Heart left ventricle (tissue), 16 donors: ENCODE measurements at regions not wholly inside any gene's neighbourhood (a gene's known extent, or its start where the extent isn't known, plus 50 kb on each side); places are given as distances from the start of the nearest gene placed in this dataset.

Experiments
- ATAC-seq, 4 donors: fragments of 200-7000 bp; cut with Tn5 transposase; one replicate each; pipeline ENCODE4 v1.9.1; 2020 to 2022; ENCODE audit warnings: moderate library complexity in 4 of 4, mild to moderate bottlenecking in 3 of 4, moderate number of reproducible peaks in 1 of 4
- DNase-seq, 5 donors: peaks; one replicate each; pipeline ENCODE4 v3.0.0-alpha.2; 2020
- H3K27ac ChIP-seq, 12 donors: fragments of 200-600 bp; sonication (generic) in 4 of 12; one replicate each; pipeline versions ENCODE4 v1.5.0 to v1.8.0; 2016 to 2022; ENCODE audit warnings: mild to moderate bottlenecking in 2 of 12
- H3K27me3 ChIP-seq, 9 donors: fragments of 200-600 bp; sonication (generic) in 2 of 9; one replicate each; pipeline versions ENCODE4 v1.5.1 to v1.8.0; 2016 to 2022; ENCODE audit warnings: mild to moderate bottlenecking in 3 of 9
- H3K36me3 ChIP-seq, 9 donors: fragments of 200-600 bp; sonication (generic) in 2 of 9; one replicate each; pipeline versions ENCODE4 v1.5.0 to v1.8.0; 2018 to 2022; ENCODE audit warnings: mild to moderate bottlenecking in 2 of 9
- H3K4me1 ChIP-seq, 12 donors: fragments of 200-600 bp; sonication (generic) in 4 of 12; one replicate each; pipeline versions ENCODE4 v1.5.0 to v1.8.0; 2016 to 2022; ENCODE audit warnings: mild to moderate bottlenecking in 3 of 12
- H3K4me3 ChIP-seq, 12 donors: fragments of 200-600 bp; sonication (generic) in 4 of 12; one replicate each; pipeline versions ENCODE4 v1.5.0 to v1.8.0; 2017 to 2022; ENCODE audit warnings: mild to moderate bottlenecking in 9 of 12, moderate library complexity in 4 of 12
- H3K9me3 ChIP-seq, 12 donors: fragments of 200-600 bp; sonication (generic) in 4 of 12; one replicate each; pipeline versions ENCODE4 v1.5.0 to v1.8.0; 2016 to 2022; ENCODE audit warnings: mild to moderate bottlenecking in 1 of 12
- CTCF ChIP-seq, 12 donors: fragments of 200-600 bp; sonication (generic) in 4 of 12; IDR thresholded peaks; one replicate each; pipeline versions ENCODE4 v1.5.0 to v1.8.0; 2018 to 2022; ENCODE audit warnings: antibody characterized with exemption in 12 of 12, mild to moderate bottlenecking in 5 of 12
- POLR2A ChIP-seq, 2 donors: fragments of 450-650 bp; IDR thresholded peaks; one replicate each; pipeline ENCODE4 v1.6.1; 2017; ENCODE audit warnings: antibody characterized with exemption in 2 of 2, mild to moderate bottlenecking in 2 of 2, moderate library complexity in 2 of 2
- WGBS, 4 donors: extraction: QIAGEN DNeasy Blood & Tissue Kit in 2 of 4; methylation state at CpG; one replicate each; pipeline versions ENCODE4 v1.1.5 to v1.1.7; 2013 to 2018; 5-methylcytosine and 5-hydroxymethylcytosine counted together
- intact Hi-C, 10 donors: fragments of 100-400 bp; cut with DNase I; formaldehyde crosslinking; loops; one replicate each; pipeline versions ENCODE4 v1.11.1 to v1.14.2; 2022
- donor health status: ischemic (EF 13 %, LVEDD 7.1; RV severe dilation, severe dysfunction).
- donor health status: healthy with polysubstance abuse.
- donor health status: DM: no; HTN: yes; CAD: no.
- donor health status: DM: no; HTN: no; CAD: no.
- donor health status: ischemic (EF 25% LVEDD 6.9; RV normal size, moderate dysfunction).
- donor health status: ischemic (EF 25% LVEDD 5.7; RV mildly dilated, moderate dysfunction).
- donor health status: healthy.
- donor health status: DM: yes; HTN: yes; CAD: no.
- donor health status: ischemic (EF 35%, LVEDD 5.7; RV mildly dilated, moderate dysfunction).
- donor health status: nonischemic (EF 11% LVEDD 7.7; RV severe dilation, severe dysfunction).
- donor health status: DM: yes; HTN: yes; CAD: no.
- donor health status: PGD.
- donor health status: ischemic (EF 29% LVEDD 5.4; RV normal size, mild dysfunction).
- donor health status: nonischemic (EF 23%, LVEDD 6.1; RV moderate dilation, normal function).

GRCh38 chr12:60845696-60846095 lies 1249.9 kb downstream of the SLC16A7 start:
- H3K4me3 ChIP-seq: no peak overlapping the region
- intact Hi-C loops: no loop called here
- TF ChIP-seq CTCF (IDR thresholded peaks at IDR 0.05) (no peak), POLR2A (IDR thresholded peaks at IDR 0.05) (no peak)
- ATAC-seq (no peak), DNase-seq (no peak)
- no peaks in the 10 kb centered on the region for H3K4me1 ChIP-seq
- no peaks in the 10 kb centered on the region for H3K36me3 ChIP-seq
- no peak overlapping the region for H3K27ac ChIP-seq
- 60 to 69% (median 65%) methylated on average over 4 of the region's 4 CpGs for WGBS, 4 donors
- no peaks in the 10 kb centered on the region for H3K9me3 ChIP-seq
- H3K27me3 ChIP-seq: no peaks in the 10 kb centered on the region

- H3K36me3 ChIP-seq: no peaks in the 10 kb centered on the region
- ATAC-seq: no peak
- no peaks in the 10 kb centered on the region for H3K9me3 ChIP-seq
- H3K4me3 ChIP-seq: no peak overlapping the region
- 67 to 77% (median 76%) methylated on average over 4 of the region's 4 CpGs for WGBS, 4 donors
- no peak for DNase-seq
- H3K4me1 ChIP-seq: no peaks in the 10 kb centered on the region
- TF ChIP-seq POLR2A (IDR thresholded peaks at IDR 0.05) (no peak), CTCF (IDR thresholded peaks at IDR 0.05) (no peak)
- H3K27me3 ChIP-seq: no peaks in the 10 kb centered on the region
- intact Hi-C loops: no loop called here
- H3K27ac ChIP-seq: no peak overlapping the region
These were observed 1251.5 kb downstream of the SLC16A7 start for GRCh38 chr12:60847281-60847680.

DNA sequence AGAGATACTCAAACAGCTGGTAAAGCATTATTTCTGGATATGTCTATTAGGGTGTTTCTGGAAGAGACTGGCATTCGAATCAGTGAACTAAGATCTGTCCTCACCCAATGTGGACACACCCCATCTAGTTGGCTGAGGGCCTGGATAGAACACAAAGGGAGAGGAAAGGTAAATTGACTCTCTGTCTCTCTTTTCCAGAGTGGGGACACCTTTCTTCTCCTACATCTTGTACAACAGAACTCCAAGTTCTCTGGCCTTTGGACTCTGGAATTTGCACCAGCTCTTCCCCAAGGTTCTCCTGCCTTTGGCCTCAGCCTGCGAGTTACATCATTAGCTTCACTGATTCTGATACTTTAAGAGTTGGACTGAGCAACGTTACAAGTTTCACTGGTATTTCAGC lies 1253.9 kb downstream of the SLC16A7 start:
- no peaks in the 10 kb centered on the region for H3K36me3 ChIP-seq
- intact Hi-C loops: no loop called here
- H3K27me3 ChIP-seq: no peaks in the 10 kb centered on the region
- no peaks in the 10 kb centered on the region for H3K9me3 ChIP-seq
- H3K4me3 ChIP-seq: no peak overlapping the region
- no peaks in the 10 kb centered on the region for H3K4me1 ChIP-seq
- TF ChIP-seq CTCF (IDR thresholded peaks at IDR 0.05) (no peak), POLR2A (IDR thresholded peaks at IDR 0.05) (no peak)
- WGBS, 4 donors: 63 to 71% (median 67%) methylated on average over 3 of the region's 3 CpGs
- H3K27ac ChIP-seq: no peak overlapping the region
- ATAC-seq: no peak
- DNase-seq: no peak

- 59 to 73% (median 69%) methylated on average over 2 of the region's 2 CpGs for WGBS, 4 donors
- Histone ChIP-seq H3K4me3 (no peak overlapping the region), H3K27ac (no peak overlapping the region), H3K27me3 (no peaks in the 10 kb centered on the region), H3K9me3 (peaks cover 0 to 12% (median 0%) of the 10 kb centered on the region in 12 donors), H3K36me3 (no peaks in the 10 kb centered on the region), H3K4me1 (no peaks in the 10 kb centered on the region)
- no peak for DNase-seq
- no peak for ATAC-seq
- intact Hi-C loops: no loop called here
- TF ChIP-seq CTCF (IDR thresholded peaks at IDR 0.05) (no peak), POLR2A (IDR thresholded peaks at IDR 0.05) (no peak)
These were observed 1257.6 kb downstream of the SLC16A7 start for GRCh38 chr12:60853407-60853806.
